Omental fat pad (tissue), 3 donors: ENCODE measurements at regions not wholly inside any gene's neighbourhood (a gene's known extent, or its start where the extent isn't known, plus 50 kb on each side); places are given as distances from the start of the nearest gene placed in this dataset.

Experiments used
- ATAC-seq: fragments of 150-250 bp; one replicate; pipeline ENCODE4 v1.9.1; 2016; ENCODE audit warnings: mild to moderate bottlenecking, moderate library complexity; ENCODE audit not compliant: low FRiP score
- DNase-seq: peaks from one replicate; pipeline ENCODE4 v3.0.0-alpha.2; 2019; ENCODE audit warnings: low spot score
- TF ChIP-seq, protein P1 (sequence below), 3 donors: fragments of 450-650 bp; IDR thresholded peaks; one replicate each; pipeline ENCODE4 v1.5.1; 2016 to 2017; ENCODE audit warnings: antibody characterized with exemption in 3 of 3, mild to moderate bottlenecking in 3 of 3, moderate library complexity in 2 of 3

DNA sequence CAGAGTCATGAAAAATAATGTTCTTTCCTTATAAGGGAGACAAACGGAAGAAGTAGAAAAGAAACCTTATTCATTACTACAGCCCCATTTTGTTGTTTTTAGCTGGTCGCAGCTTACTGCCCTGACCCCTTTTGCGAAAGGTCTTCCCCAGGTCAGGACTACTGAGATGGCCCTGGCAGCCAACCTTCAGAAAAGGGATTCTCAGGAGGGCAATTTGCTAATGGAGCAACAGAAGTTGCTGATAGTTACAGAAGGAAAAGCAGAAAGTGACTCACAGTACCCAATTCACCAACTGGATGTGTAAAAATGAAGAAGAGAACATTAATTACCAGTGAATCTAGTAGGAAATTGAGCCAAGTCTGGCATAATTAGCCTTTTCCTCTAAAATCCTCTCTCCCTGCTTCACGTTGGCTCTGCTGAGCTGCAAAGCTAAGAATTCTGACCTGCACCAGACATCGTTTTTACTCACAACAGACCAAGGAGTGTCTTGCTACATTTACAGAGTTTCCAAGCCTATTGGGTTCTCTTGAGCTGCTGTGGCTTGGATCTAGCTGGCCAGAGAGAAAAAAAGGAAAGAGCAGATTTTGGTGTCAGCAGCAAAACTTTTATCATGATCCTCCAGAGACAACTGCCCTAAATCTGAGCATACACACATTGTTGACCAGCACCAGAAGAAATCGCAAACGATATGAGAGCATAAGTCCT, 499.9 kb upstream of the FZD8 start:
- TF ChIP-seq, protein P1, sequence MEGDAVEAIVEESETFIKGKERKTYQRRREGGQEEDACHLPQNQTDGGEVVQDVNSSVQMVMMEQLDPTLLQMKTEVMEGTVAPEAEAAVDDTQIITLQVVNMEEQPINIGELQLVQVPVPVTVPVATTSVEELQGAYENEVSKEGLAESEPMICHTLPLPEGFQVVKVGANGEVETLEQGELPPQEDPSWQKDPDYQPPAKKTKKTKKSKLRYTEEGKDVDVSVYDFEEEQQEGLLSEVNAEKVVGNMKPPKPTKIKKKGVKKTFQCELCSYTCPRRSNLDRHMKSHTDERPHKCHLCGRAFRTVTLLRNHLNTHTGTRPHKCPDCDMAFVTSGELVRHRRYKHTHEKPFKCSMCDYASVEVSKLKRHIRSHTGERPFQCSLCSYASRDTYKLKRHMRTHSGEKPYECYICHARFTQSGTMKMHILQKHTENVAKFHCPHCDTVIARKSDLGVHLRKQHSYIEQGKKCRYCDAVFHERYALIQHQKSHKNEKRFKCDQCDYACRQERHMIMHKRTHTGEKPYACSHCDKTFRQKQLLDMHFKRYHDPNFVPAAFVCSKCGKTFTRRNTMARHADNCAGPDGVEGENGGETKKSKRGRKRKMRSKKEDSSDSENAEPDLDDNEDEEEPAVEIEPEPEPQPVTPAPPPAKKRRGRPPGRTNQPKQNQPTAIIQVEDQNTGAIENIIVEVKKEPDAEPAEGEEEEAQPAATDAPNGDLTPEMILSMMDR (IDR thresholded peaks at IDR 0.05) = no peak
- ATAC-seq = no peak
- no peak for DNase-seq

DNA sequence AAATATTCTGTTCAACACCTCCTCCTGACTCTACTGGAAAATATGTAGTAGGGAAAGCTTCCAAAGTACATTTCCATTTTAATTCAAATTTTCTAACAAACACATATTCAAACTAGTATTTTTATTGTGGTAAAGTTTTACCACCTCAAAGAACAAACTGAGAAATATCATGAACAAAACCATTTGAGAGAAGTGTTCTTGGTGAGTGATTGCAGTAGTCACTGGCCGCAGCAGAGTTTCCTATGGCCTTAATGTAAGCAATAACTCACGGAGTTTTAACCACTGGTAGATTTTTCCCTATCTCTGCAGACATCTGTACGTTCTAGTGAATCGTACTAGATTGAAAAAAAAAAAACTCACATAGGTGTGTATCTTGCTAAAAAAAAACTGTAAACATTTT, 487.0 kb upstream of the FZD8 start:
- DNase-seq (no peak), ATAC-seq (no peak)
- TF ChIP-seq, protein P1 (IDR thresholded peaks at IDR 0.05) = no peak

DNA sequence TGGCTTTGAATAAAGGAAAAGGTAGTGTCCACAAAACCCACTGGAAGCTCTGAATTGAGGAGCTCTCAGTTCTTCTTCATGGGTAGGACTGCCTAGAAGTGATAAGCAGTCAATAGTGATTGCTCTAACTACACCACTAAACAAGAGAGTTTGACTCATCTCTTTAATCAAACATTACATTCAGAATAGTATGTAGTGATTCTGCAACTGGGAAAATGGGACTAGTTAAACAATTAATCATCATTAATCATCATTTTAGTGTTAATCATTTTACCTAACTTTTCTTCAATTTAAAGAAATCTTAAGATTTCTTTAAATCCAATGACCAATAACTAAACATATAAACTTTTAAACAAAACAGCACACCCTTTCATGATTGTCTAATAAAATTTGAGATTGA, 484.0 kb upstream of the FZD8 start:
- TF ChIP-seq, protein P1 (IDR thresholded peaks at IDR 0.05) = no peak
- ATAC-seq (no peak), DNase-seq (no peak)

DNA sequence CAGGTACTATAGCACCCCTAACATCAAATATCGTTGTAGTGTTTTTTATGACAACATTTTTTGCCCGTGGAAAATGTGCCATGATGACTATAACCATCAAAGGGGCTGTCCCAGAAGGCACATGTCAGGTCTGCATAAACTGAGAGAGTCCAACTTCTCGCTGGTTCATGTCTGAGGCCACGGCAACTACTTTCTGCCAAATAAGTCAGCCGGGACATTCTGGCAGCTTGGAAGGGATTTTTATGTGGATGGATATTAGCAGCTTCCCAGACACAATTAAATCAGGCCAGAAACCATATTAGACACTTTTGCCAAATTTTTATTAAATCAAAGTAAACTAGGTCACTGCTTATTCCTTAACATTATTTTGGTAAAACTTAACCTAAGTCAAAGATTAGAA, 477.4 kb upstream of the FZD8 start:
- ATAC-seq (no peak), DNase-seq (no peak)
- TF ChIP-seq, protein P1 (IDR thresholded peaks at IDR 0.05) = no peak

DNA sequence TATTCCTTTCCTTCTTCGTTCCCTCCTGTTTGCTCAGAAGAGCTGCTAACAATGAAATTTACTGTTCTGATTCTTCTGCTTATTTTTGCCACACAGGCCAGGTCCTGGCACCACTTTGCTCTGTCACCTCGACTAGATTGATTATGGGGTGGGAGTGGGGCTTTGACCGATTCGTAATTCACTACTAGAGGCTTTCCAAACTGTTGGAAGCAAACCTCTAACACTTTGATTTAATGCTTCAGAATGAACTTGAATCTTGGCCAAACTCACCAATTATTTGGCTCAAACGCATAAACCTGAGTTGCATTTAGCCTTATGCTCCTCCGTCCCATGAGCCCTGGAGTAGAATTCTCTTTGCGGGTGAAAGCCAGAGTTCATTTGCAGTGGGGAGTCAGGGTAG, 476.2 kb upstream of the FZD8 start:
- no peak for DNase-seq
- ATAC-seq = no peak
- TF ChIP-seq, protein P1 (IDR thresholded peaks at IDR 0.05) = no peak

DNA sequence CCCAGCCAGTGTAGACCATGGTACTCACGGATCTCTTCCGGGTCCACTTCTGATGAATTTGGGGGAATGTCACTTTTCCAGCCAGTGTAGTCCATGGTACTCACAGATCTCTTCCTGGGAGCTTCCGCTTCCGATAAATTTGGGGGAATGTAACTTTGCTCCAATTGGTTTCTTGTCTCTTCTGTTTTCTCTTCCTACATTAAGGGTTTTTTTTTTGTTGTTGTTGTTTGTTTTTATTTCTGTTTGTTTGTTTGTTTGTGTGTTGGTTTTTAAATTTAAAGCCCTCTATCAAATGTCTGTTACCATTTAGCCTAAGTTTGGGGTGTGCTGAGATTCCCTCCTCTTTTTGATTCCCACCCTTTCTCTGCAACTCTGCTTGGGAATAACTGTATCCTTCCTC, 475.8 kb upstream of the FZD8 start:
- DNase-seq = no peak
- no peak for ATAC-seq
- TF ChIP-seq, protein P1 (IDR thresholded peaks at IDR 0.05) = no peak

DNA sequence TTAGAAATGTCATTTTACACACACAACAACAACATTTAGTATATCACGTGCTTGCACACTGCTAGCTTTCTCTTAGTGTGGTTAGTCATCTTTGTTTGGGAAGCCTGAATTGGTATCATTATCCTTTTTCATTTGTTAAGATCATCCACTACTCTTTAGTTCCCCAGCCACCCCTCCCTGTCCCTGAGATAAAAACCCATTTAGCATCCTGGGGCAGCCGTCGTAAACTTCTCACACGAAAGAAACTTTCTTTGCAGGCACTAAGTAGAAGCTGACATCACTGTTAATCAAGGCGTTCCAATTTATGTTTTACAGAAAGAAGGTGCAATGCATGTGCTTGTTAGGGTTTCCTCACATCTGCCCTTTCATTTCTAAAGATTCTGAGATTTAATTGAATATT, 475.1 kb upstream of the FZD8 start:
- ATAC-seq (no peak), DNase-seq (no peak)
- TF ChIP-seq, protein P1 (IDR thresholded peaks at IDR 0.05) = no peak
